ENCODE measurements at regions not wholly inside any gene's neighbourhood (a gene's known extent, or its start where the extent isn't known, plus 50 kb on each side); places are given as distances from the start of the nearest gene placed in this dataset.
"Not testable (repeated sequence)": the region's sequence is repeated elsewhere in the genome, so short reads cannot be mapped to it uniquely, and the experiment has no call there.

DNA sequence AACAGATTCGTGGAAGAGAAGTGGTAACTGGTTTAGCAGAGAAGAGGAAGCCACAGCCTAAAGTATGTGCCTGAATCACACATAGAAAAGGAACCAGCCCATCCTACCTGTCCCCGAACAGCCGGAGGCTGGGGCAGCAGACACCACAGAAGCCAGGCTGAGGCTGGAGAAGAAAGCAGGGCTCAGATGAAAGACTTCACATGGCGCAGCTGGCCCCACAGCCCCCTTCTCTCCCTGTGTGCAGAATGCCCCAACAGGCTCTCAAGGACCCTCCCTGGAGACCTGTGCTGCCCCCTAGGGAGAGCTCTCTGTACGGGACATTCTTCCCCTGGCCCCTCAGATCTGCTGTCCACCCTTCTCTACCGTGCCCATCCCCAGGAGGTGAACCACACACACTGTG is 83.5 kb upstream of the RAB12 start:
- no peak for DNase-seq (ENCODE audit: extremely low read depth in 1 of 11, low read depth in 9 of 11, low spot score in 4 of 11)

DNA sequence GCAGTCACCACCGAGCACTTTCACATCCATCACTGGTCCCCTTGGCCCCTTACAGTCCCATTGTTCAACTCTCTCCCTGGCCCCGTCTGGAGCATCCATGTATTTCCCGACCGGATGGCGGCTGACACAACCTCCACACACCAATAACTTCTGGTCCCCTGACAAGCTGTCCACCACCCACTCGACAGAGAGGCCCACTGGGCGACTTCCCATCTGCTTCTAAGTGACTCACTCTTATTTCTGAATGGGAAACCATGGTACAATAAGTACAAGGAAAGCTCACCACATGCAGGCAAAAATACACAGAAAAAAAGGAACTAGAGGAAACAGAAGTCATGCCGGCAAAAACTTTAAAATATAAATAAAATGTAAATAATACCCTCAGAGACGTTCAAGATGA is 82.9 kb upstream of the RAB12 start:
- no peak for DNase-seq (ENCODE audit: extremely low read depth in 1 of 11, low read depth in 9 of 11, low spot score in 4 of 11)

DNA sequence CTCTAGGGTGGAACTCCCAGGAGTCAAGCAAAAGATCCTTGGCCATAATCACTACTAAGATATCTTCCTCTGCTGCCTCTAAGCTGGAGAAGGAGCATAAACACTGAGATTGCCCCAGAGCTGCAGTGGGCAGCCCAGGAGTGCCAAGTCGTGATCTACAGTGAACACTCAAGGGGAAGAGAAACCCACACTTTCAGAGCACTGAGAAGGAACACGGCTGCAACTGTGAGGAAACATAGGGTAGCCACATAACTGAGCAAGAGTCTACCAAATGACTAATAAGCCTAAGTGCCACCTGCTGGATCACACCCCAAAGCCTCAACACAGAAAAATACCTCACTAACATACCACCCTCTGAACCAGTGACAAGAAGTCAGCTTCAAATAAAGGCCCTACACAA is 79.6 kb upstream of the RAB12 start:
- no peak for DNase-seq (ENCODE audit: extremely low read depth in 1 of 11, low read depth in 9 of 11, low spot score in 4 of 11)

DNA sequence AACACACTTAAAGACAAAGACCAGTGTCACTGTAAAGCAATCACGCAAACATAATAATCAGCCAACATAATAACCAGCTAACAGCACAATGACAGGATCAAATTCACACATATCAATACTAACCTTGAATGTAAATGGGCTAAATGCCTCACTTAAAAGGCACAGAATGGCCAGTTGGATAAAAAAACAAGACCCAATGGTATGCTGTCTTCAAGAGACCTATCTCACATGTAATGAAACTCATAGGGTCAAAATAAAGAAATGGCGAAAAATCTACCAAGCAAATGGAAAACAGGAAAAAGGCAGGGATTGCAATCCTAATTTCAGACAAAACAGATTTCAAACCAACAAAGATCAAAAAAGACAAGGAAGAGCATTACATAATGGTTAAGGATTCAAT is 78.2 kb upstream of the RAB12 start:
- not testable (repeated sequence) for DNase-seq (ENCODE audit: extremely low read depth in 1 of 11, low read depth in 9 of 11, low spot score in 4 of 11)

DNA sequence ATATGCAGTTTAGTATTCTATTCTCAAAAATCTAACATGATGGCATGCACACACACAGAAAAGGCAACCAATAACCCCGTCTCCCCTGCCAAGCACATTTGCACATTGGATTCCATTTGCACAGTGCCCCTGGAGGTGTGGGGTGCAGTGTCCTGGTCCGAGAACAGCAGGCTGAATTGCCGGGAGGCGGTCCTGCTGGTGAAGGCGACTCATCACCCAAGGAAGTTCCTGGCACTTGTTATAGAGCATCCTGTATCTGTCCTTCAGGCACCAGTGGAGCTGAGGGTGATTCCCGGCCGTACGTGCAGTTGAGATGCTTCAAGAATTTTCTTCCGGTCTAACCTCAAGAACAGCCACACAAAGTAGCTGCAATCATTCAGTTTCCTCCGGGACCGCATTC is 73.0 kb upstream of the RAB12 start:
- DNase-seq (ENCODE audit: extremely low read depth in 1 of 11, low read depth in 9 of 11, low spot score in 4 of 11): no peak

DNA sequence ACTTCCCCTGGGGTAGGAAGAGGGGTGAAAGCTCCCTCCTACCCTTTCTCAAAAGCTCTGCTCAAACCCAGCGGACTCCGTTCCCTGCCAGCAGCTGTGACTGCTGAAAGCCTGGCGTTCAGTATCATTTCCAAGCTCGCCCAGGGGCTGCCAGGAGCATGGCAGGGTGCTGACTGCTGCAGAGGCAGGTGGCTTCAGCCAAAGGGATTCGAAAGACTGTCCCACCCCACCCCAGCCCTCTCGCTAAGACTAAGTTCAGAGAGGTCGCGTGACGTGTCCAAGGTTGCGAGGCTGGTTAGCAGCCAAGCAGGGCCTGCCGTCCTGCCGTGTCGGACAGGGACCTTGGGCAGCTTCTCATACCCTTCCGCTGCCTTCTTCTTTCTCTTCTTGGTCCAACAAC is 72.3 kb upstream of the RAB12 start:
- DNase-seq (ENCODE audit: extremely low read depth in 1 of 11, low read depth in 9 of 11, low spot score in 4 of 11): no peak

DNA sequence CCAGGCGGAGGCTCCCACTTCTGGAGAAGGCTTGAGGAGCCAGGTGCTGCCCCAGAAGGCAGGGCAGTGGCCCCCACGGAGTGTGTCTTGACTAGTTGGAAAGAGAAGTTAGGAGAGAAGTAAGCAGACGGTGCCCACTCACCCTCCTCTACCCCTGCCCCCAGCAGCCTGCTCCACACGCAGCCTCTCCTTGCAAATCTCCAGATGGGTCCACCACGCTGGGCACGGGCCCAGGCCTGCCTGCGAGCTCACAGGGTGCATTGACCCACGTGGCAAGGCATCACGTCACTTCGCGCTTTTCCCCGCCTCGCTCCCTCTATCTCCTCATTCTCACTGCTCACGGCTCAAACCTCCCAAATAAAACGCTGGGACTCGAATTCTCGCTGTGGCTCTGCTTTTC is 71.8 kb upstream of the RAB12 start:
- DNase-seq (ENCODE audit: extremely low read depth in 1 of 11, low read depth in 9 of 11, low spot score in 4 of 11): no peak

DNA sequence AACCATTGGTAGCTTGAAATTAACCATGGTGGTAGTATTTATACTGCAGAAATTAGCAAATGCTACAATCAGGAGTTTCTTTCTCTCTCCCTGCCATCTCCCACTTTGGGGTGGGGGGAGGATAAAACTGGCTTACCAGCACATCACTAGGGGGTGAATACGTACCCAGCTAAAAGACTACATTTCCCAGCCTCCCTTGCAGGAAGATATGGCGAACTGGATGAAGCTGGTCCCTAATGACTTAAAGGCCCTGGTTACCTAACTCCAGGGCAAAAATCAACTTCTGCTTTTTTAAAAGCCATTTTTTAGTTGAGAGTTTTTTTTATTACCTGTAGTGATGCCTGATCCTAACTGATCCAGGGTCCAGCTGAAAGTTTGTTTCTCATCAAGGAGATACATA is 70.3 kb upstream of the RAB12 start:
- DNase-seq (ENCODE audit: extremely low read depth in 1 of 11, low read depth in 9 of 11, low spot score in 4 of 11): no peak

DNA sequence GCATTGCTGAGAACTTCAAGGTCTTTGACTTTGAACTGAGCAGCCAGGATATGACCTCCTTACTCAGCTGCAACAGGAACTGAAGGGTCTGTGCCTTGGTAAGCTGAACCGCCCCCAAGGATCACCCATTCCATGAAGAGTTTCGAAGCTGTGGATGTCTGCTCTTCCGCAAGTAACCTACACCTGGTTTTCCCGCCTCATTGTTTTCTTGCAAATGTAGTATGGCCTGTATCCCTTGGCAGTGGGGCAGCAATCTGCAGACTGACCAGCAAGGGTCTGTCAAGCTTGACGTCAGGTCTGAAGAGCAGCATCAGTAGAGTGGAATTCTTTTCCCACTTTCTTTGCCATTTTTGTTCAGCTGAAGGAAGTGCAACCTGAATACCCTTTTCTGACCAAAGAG is 62.6 kb upstream of the RAB12 start:
- DNase-seq (ENCODE audit: extremely low read depth in 1 of 11, low read depth in 9 of 11, low spot score in 4 of 11): no peak

DNA sequence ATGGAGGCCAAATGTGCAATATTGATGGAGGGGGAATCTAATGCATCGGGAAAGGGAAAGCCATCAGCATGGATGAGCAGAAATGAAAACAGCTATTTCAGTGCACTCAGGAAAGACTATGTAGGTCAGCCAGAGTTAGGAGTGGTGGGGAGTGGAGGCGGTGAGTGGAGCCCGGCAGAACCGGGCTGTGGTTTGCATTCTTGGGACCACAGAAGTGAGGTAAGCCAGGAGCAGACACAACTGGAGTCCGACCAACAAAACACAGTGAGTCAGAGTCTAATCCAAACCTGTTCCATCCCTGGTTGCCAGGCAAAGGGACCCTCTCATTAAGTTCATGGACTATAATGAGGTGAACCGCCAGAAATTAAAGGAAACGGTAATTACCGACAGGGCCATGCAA is 61.1 kb upstream of the RAB12 start:
- no peak for DNase-seq (ENCODE audit: extremely low read depth in 1 of 11, low read depth in 9 of 11, low spot score in 4 of 11)

DNA sequence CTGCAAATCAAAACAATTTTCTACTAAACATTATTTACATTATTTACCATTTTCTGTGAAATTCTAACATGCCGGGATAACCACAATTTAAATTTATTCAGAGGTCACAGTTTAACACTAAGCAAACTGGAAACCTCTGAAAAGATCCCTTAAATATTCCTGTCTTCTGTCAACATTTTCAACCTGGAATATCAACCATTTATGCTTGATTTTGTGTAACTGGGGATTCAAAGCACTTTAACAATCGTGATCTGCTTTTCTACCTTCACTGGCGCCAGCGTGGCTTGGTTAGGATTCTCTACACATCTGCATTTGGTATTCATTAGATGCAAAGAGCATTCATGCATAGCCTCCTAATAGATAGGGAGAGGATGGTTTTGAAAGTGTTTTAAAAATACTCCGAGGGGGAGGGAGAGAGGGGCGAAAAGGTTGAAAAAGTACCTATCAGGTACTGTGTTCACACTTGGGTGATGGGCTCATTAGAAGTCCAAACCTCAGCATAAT is 59.9 kb upstream of the RAB12 start:
- DNase-seq (ENCODE audit: extremely low read depth in 1 of 11, low read depth in 9 of 11, low spot score in 4 of 11): no peak

DNA sequence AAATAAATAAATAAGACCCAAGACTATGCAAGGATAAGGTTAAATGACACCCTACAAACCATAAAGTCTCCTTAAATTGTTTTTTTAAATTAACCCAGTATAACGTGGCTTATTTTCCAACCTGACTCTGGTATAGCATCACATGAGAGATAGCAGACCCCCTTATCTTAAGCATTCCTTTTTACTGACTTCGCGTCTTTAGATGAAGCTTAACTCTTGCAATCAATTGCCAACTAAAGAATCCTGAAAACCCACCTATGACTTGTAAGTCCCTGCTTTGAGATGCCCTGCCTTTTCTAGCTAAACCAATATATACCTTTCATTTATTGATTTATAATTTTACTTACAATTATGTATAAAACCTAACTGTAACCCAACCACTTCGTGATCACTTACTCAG is 57.1 kb upstream of the RAB12 start:
- DNase-seq (ENCODE audit: extremely low read depth in 1 of 11, low read depth in 9 of 11, low spot score in 4 of 11): no peak

DNA sequence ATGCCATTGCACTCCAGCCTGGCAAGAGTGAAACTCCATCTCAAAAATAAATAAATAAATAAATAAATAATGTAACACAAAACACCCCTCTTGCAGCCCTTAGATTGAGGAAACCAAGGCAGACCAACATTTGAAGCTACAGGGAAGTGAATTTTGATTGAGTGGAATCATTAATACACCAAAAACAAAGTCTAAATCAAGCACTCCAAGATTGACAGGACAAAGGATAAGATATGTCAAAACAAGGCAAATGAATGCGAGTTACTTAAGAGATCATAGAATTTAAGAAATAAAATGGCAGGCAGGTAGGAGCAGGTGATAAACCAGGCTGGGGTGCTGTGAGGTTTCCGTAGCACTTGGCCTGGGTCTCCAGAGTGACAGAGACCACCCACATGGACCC is 54.9 kb upstream of the RAB12 start:
- no peak for DNase-seq (ENCODE audit: extremely low read depth in 1 of 11, low read depth in 9 of 11, low spot score in 4 of 11)

DNA sequence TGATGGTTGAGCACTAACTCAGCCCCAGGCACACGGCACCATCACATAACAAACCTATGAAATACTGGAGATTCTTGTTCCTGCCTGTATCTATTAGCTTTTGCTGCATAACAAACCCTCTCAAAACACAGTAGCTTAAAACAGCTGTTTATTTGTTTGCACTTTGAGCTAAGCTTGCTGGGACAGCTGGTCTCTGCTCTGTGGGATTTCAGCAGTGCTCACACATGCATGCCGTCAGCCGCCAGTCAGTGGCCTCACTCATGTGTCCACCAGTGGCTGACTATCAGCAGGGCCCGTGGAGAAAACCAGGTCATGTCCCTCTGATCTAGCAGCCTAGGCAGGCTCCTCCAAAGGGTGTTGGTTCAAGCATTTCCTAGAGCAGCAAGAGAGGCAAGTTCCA is 52.8 kb upstream of the RAB12 start:
- DNase-seq (ENCODE audit: extremely low read depth in 1 of 11, low read depth in 9 of 11, low spot score in 4 of 11): no peak

All from renal cortex interstitium (tissue), 11 donors.